Medulla oblongata (tissue), 1 donor: ENCODE measurements at regions not wholly inside any gene's neighbourhood (a gene's known extent, or its start where the extent isn't known, plus 50 kb on each side); places are given as distances from the start of the nearest gene placed in this dataset.
"Not testable (repeated sequence)": the region's sequence is repeated elsewhere in the genome, so short reads cannot be mapped to it uniquely, and the experiment has no call there.

ENCODE experiments used
- DNase-seq: peaks from one replicate; pipeline ENCODE4 v3.0.0-alpha.2; 2015; ENCODE audit errors: extremely low spot score

- no peak for DNase-seq
Observed at GRCh38 chr7:17396692-17397091, 98.2 kb downstream of the AHR start.

GRCh38 chr7:17401791-17402627 is 103.6 kb downstream of the AHR start:
- no peak for DNase-seq

- DNase-seq = no peak
Observed at GRCh38 chr7:17402628-17403278, 104.3 kb downstream of the AHR start.

GRCh38 chr7:17404006-17404405 is 105.6 kb downstream of the AHR start:
- DNase-seq = no peak

- no peak for DNase-seq
Observed at GRCh38 chr7:17405786-17406185, 107.3 kb downstream of the AHR start.

- DNase-seq = no peak
Observed at GRCh38 chr7:17406738-17407137, 108.3 kb downstream of the AHR start.

GRCh38 chr7:17407229-17407628 is 108.8 kb downstream of the AHR start:
- no peak for DNase-seq

- no peak for DNase-seq
Observed at GRCh38 chr7:17408245-17408903, 109.9 kb downstream of the AHR start.

GRCh38 chr7:17408904-17409290 is 110.4 kb downstream of the AHR start:
- no peak for DNase-seq

- no peak for DNase-seq
Observed at GRCh38 chr7:17411922-17412321, 113.5 kb downstream of the AHR start.

GRCh38 chr7:17412883-17413282 is 114.4 kb downstream of the AHR start:
- no peak for DNase-seq

GRCh38 chr7:17415955-17416354 is 117.5 kb downstream of the AHR start:
- DNase-seq = no peak

GRCh38 chr7:17420308-17421015 is 122.0 kb downstream of the AHR start:
- DNase-seq = not testable (repeated sequence)

- DNase-seq = no peak
Observed at GRCh38 chr7:17421941-17422340, 123.5 kb downstream of the AHR start.

- no peak for DNase-seq
Observed at GRCh38 chr7:17422966-17423365, 124.5 kb downstream of the AHR start.

- DNase-seq = no peak
Observed at GRCh38 chr7:17427924-17428323, 129.5 kb downstream of the AHR start.

GRCh38 chr7:17429579-17429978 is 131.1 kb downstream of the AHR start:
- no peak for DNase-seq

- no peak for DNase-seq
Observed at GRCh38 chr7:17432793-17433192, 134.3 kb downstream of the AHR start.

- peak; percentile 44 for DNase-seq
Observed at GRCh38 chr7:17434191-17434590, 135.7 kb downstream of the AHR start.

- no peak for DNase-seq
Observed at GRCh38 chr7:17434841-17435692, 136.6 kb downstream of the AHR start.

GRCh38 chr7:17436126-17436525 is 137.7 kb downstream of the AHR start:
- no peak for DNase-seq
